ENCODE measurements at regions not wholly inside any gene's neighbourhood (a gene's known extent, or its start where the extent isn't known, plus 50 kb on each side); places are given as distances from the start of the nearest gene placed in this dataset.

DNA sequence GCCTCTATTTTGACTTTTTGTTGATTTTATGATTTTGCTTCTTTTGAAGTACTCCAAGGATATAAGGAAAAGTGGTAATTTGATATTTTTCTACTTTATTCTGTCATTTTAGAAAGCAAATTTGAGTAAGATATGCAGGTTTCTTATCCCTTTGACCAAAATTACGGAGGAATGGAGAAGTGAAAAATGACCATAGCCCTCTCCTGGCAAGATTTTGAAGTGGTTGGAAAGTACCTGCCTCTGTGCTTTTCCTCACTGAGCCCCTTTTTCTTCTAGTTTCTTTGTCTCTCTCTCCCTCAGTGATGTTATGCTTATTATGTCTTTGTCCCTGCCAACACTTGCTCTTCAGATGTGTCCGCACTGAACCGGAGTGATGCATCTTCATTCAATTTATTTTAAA is 898.1 kb downstream of the EPHA4 start:
- Histone ChIP-seq H3K36me3 (ENCODE audit: control insufficient read depth, insufficient read depth, low read length) (no peaks in the 10 kb centered on the region), H3K27me3 (ENCODE audit: control insufficient read depth, insufficient read depth, low read length) (peaks cover 2% of the 10 kb centered on the region), H3K4me1 (ENCODE audit: control insufficient read depth, insufficient read depth, low read length) (no peaks in the 10 kb centered on the region), H3K9me3 (replicated peaks; ENCODE audit: control insufficient read depth, low read depth, low read length) (no peaks in the 10 kb centered on the region), H3K4me3 (ENCODE audit: low read length) (no peak overlapping the region), H3K27ac (ENCODE audit: low read length) (no peak overlapping the region)
- DNase-seq, result no peak
- no CpG with 5 or more reads among the region's 3 CpGs for WGBS (ENCODE audit: insufficient coverage)

DNA sequence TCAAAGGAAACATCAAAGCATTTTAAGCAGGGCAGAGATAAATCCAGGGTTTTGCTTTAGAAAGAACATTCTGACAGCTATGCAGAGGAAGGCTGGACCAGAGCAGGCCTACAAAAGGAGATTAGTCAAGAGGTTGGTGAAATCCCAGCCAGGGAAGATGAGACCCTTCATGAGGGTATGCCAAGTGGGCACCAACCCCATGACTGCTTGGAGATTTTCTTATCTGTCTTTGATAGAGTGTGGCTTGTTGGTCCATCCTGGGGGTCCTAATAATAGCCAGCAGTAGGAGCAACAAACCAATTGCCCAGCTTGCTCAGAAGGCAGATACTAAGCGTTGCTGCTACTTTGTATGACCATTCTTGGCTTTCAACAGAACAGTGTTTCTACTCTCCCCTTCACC is 895.4 kb downstream of the EPHA4 start:
- Histone ChIP-seq H3K9me3 (replicated peaks; ENCODE audit: control insufficient read depth, low read depth, low read length) (no peaks in the 10 kb centered on the region), H3K4me3 (ENCODE audit: low read length) (no peak overlapping the region), H3K27me3 (ENCODE audit: control insufficient read depth, insufficient read depth, low read length) (peaks cover 2% of the 10 kb centered on the region), H3K36me3 (ENCODE audit: control insufficient read depth, insufficient read depth, low read length) (no peaks in the 10 kb centered on the region), H3K4me1 (ENCODE audit: control insufficient read depth, insufficient read depth, low read length) (no peaks in the 10 kb centered on the region), H3K27ac (ENCODE audit: low read length) (no peak overlapping the region)
- no peak for DNase-seq
- no CpG with 5 or more reads among the region's 1 CpG for WGBS (ENCODE audit: insufficient coverage)

DNA sequence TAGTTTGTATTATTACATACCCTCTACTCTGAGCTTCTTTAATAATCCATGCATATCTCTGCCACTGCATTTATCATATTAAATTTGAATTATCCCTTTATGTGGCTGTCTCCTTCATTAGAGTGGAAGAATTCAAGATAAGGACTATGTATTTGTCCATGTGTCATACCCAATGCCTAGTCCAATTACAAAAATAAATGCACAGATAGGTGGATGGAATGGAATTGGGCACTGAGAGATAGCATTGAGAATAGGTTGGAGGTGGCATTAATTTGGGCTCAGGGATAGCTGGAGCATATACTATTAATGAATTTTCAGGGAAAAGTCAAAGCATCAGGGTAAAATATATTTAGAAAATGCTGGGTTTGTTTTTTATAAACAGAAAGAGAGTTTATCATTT is 893.2 kb downstream of the EPHA4 start:
- H3K9me3 ChIP-seq (replicated peaks; ENCODE audit: control insufficient read depth, low read depth, low read length), result no peaks in the 10 kb centered on the region
- H3K36me3 ChIP-seq (ENCODE audit: control insufficient read depth, insufficient read depth, low read length), result no peaks in the 10 kb centered on the region
- H3K27me3 ChIP-seq (ENCODE audit: control insufficient read depth, insufficient read depth, low read length), result peaks cover 2% of the 10 kb centered on the region
- H3K27ac ChIP-seq (ENCODE audit: low read length), result no peak overlapping the region
- DNase-seq, result no peak
- no peaks in the 10 kb centered on the region for H3K4me1 ChIP-seq (ENCODE audit: control insufficient read depth, insufficient read depth, low read length)
- H3K4me3 ChIP-seq (ENCODE audit: low read length), result no peak overlapping the region

DNA sequence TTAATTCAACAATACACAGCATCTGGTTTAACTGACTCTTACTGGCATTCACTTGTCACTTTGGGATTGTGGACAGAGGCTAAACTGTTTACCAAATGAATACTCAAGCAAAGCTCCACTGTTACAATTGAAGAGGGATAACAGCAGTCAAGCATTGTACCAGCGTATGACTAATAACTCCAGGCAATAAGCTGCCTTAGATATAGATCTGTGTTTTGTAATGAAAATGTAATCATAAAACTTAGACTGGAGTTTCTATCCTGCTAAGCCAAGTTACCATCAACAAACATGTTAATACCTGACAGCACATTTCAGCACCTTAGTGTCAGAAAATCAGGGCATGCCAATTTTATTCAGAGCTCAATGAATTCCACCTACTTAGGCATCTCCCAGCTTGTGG is 889.5 kb downstream of the EPHA4 start:
- WGBS (ENCODE audit: insufficient coverage), result no CpG with 5 or more reads among the region's 1 CpG
- H3K36me3 ChIP-seq (ENCODE audit: control insufficient read depth, insufficient read depth, low read length), result no peaks in the 10 kb centered on the region
- no peaks in the 10 kb centered on the region for H3K4me1 ChIP-seq (ENCODE audit: control insufficient read depth, insufficient read depth, low read length)
- no peak overlapping the region for H3K27ac ChIP-seq (ENCODE audit: low read length)
- H3K4me3 ChIP-seq (ENCODE audit: low read length), result no peak overlapping the region
- H3K9me3 ChIP-seq (replicated peaks; ENCODE audit: control insufficient read depth, low read depth, low read length), result no peaks in the 10 kb centered on the region
- no peaks in the 10 kb centered on the region for H3K27me3 ChIP-seq (ENCODE audit: control insufficient read depth, insufficient read depth, low read length)
- no peak for DNase-seq

DNA sequence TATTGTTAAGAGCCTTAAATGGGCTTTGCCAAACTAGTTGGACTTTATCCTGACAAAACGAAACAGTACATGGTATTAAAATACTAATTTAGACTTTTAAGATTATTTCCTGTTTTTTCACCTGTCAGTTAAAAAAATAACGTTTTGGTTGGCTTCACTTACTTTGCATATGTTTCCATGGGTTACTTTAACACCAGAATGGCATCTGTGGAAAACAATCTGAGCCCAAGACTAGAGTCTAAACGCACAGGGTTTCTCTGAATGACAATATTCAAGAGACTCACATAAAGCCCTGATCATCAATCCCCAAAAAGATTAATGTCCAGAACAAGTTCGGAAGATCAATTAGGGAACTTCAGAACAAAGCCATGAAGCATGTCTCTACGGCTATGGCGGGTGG is 888.0 kb downstream of the EPHA4 start:
- Histone ChIP-seq H3K27me3 (ENCODE audit: control insufficient read depth, insufficient read depth, low read length) (no peaks in the 10 kb centered on the region), H3K27ac (ENCODE audit: low read length) (no peak overlapping the region), H3K9me3 (replicated peaks; ENCODE audit: control insufficient read depth, low read depth, low read length) (no peaks in the 10 kb centered on the region), H3K4me3 (ENCODE audit: low read length) (no peak overlapping the region), H3K36me3 (ENCODE audit: control insufficient read depth, insufficient read depth, low read length) (no peaks in the 10 kb centered on the region), H3K4me1 (ENCODE audit: control insufficient read depth, insufficient read depth, low read length) (no peaks in the 10 kb centered on the region)
- DNase-seq, result no peak
- no CpG with 5 or more reads among the region's 6 CpGs for WGBS (ENCODE audit: insufficient coverage)

DNA sequence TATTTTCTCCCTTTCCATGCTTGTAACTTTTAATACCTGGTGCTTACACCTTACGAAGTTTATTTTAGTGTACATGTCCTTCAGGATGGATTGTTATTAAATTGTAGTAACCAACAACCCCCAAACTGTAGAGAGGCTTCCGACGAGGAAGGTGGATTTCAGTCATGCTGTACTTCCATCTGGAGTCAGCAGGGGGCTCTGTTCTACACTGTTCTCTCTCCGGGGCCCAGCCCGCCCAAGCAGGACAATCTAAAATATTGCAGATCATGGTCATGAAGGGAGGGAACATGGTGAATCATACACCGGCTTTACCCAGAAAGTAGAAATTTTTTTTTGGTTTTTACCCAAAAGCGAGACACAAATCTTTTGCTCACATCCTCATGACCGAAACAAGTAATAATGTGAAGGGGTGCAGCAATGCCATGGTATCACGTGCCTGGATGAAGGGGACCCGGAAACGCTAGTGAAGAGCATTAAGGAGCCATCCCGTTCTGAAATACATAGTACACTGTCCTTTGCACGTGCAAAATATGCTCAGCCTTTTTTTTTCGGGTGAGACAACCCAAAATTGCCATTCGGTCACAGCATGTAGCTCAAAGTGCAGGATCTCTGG is 884.8 kb downstream of the EPHA4 start:
- Histone ChIP-seq H3K4me1 (ENCODE audit: control insufficient read depth, insufficient read depth, low read length) (no peaks in the 10 kb centered on the region), H3K27ac (ENCODE audit: low read length) (no peak overlapping the region), H3K9me3 (replicated peaks; ENCODE audit: control insufficient read depth, low read depth, low read length) (no peaks in the 10 kb centered on the region), H3K4me3 (ENCODE audit: low read length) (no peak overlapping the region), H3K36me3 (ENCODE audit: control insufficient read depth, insufficient read depth, low read length) (no peaks in the 10 kb centered on the region), H3K27me3 (ENCODE audit: control insufficient read depth, insufficient read depth, low read length) (no peaks in the 10 kb centered on the region)
- DNase-seq, result peak; percentile 72
- 85% methylated on average over 7 of the region's 15 CpGs for WGBS (ENCODE audit: insufficient coverage)

DNA sequence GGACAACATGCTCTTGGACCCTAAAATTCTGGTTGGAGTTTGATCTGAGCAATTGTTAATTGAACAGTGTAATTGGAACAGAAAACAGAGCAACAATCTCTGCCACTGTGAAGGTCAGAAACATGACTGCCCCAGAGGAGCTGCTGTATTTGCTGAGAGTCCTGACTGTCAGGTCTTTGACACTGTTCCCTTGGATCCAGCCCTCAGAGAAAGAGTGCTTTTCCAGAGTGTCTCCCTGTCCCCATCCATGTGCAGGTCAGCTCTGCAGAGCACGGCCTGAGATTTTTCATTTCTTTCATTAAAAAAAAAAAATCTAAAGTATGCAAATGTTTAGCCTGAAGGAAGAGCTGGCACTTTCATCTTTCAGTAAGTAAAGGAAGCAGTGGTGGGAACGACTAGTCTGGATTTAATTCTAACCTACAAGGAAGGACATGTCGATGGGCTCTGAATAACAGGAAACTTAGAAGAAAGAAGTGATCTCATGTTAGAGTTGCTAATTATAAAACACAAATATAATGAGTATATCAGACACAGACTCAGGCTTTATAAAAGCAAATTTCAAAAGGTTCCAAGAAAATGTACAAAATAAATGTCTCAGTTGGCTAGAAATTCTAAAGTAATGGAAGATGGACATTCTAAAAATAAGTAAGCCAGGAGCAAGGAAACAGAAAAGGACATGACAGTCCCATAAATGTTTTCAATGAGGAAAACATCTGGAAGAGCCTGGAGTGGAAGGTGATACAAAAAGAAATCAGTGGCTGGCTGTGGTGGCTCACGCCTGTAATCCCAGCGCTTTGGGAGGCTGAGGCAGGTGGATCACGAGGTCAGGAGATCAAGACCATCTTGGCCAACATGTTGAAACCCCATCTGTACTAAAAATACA is 876.5 kb downstream of the EPHA4 start:
- Histone ChIP-seq H3K9me3 (replicated peaks; ENCODE audit: control insufficient read depth, low read depth, low read length) (peaks cover under 1% of the 10 kb centered on the region), H3K27ac (ENCODE audit: low read length) (no peak overlapping the region), H3K4me1 (ENCODE audit: control insufficient read depth, insufficient read depth, low read length) (no peaks in the 10 kb centered on the region), H3K36me3 (ENCODE audit: control insufficient read depth, insufficient read depth, low read length) (no peaks in the 10 kb centered on the region), H3K4me3 (ENCODE audit: low read length) (no peak overlapping the region), H3K27me3 (ENCODE audit: control insufficient read depth, insufficient read depth, low read length) (no peaks in the 10 kb centered on the region)
- 59% methylated on average over 3 of the region's 6 CpGs for WGBS (ENCODE audit: insufficient coverage)
- peak; percentile 78 for DNase-seq

DNA sequence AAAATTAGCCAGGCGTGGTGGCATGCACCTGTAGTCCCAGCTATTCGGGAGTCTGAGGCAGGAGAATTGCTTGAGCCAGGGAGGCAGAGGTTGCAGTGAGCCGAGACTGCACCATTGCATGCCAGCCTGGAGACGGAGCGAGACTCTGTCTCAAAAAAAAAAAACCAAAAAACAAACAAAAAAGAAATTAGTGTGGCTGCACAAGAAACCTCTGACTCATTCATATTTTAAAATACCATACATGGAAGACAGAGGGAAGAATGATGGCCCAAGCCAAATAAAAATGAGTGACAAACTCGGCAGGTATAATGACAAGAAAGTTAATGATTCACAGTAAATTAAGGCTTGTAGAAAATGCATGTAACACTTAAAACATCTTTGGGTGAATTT is 875.8 kb downstream of the EPHA4 start:
- Histone ChIP-seq H3K27ac (ENCODE audit: low read length) (no peak overlapping the region), H3K4me3 (ENCODE audit: low read length) (no peak overlapping the region), H3K9me3 (replicated peaks; ENCODE audit: control insufficient read depth, low read depth, low read length) (peaks cover 5% of the 10 kb centered on the region), H3K4me1 (ENCODE audit: control insufficient read depth, insufficient read depth, low read length) (no peaks in the 10 kb centered on the region), H3K27me3 (ENCODE audit: control insufficient read depth, insufficient read depth, low read length) (no peaks in the 10 kb centered on the region), H3K36me3 (ENCODE audit: control insufficient read depth, insufficient read depth, low read length) (no peaks in the 10 kb centered on the region)
- DNase-seq, result no peak
- no CpG with 5 or more reads among the region's 6 CpGs for WGBS (ENCODE audit: insufficient coverage)

DNA sequence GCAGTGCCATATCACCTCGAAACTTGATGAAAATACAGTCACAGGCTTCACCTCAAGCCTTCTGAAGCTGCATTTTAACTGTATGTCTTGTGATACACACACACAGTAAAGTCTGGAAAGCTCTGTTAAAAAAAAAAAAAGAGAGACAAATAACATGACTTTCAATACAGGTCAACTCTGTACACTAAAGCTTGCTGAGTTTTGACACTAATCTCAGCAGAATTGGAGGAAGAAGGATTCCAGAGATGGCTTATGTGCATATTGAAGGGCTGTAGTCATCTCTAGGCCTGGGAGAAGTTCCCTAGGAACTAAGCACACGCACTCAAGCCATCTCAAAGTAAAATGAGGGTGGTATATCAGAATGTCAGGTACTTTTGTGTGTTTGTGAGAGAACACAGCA is 875.1 kb downstream of the EPHA4 start:
- Histone ChIP-seq H3K4me1 (ENCODE audit: control insufficient read depth, insufficient read depth, low read length) (no peaks in the 10 kb centered on the region), H3K27ac (ENCODE audit: low read length) (no peak overlapping the region), H3K36me3 (ENCODE audit: control insufficient read depth, insufficient read depth, low read length) (no peaks in the 10 kb centered on the region), H3K4me3 (ENCODE audit: low read length) (no peak overlapping the region), H3K9me3 (replicated peaks; ENCODE audit: control insufficient read depth, low read depth, low read length) (peaks cover 5% of the 10 kb centered on the region), H3K27me3 (ENCODE audit: control insufficient read depth, insufficient read depth, low read length) (no peaks in the 10 kb centered on the region)
- no peak for DNase-seq
- WGBS (ENCODE audit: insufficient coverage), result 100% methylated on average over 1 of the region's 2 CpGs

DNA sequence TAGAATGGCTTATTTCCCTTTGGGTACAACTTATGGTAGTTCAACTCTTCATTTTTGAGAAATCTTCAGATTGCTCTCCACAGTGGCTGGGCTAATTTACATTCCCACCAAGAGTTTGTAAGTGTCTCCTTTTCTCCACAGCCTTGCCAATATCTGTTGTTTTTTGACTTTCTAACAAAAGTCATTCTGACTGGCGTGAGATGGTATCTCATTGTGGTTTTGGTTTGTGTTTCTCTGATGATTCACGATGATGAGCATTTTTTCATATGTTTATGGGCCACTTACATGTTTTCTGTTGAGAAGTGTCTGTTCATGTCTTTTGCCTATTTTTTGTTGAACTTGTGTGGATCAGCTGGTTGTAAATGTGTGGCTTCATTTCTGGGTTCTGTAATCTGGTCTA is 871.0 kb downstream of the EPHA4 start:
- H3K9me3 ChIP-seq (replicated peaks; ENCODE audit: control insufficient read depth, low read depth, low read length), result peaks cover 5% of the 10 kb centered on the region
- no peaks in the 10 kb centered on the region for H3K4me1 ChIP-seq (ENCODE audit: control insufficient read depth, insufficient read depth, low read length)
- H3K27ac ChIP-seq (ENCODE audit: low read length), result no peak overlapping the region
- no peaks in the 10 kb centered on the region for H3K27me3 ChIP-seq (ENCODE audit: control insufficient read depth, insufficient read depth, low read length)
- no peak for DNase-seq
- no peak overlapping the region for H3K4me3 ChIP-seq (ENCODE audit: low read length)
- whole genome bisulfite sequencing (ENCODE audit: insufficient coverage), result no CpG with 5 or more reads among the region's 2 CpGs
- no peaks in the 10 kb centered on the region for H3K36me3 ChIP-seq (ENCODE audit: control insufficient read depth, insufficient read depth, low read length)

All from muscle of leg (tissue), 3 donors.